ENCODE measurements at regions not wholly inside any gene's neighbourhood (a gene's known extent, or its start where the extent isn't known, plus 50 kb on each side); places are given as distances from the start of the nearest gene placed in this dataset.
"Not testable (repeated sequence)": the region's sequence is repeated elsewhere in the genome, so short reads cannot be mapped to it uniquely, and the experiment has no call there.

DNA sequence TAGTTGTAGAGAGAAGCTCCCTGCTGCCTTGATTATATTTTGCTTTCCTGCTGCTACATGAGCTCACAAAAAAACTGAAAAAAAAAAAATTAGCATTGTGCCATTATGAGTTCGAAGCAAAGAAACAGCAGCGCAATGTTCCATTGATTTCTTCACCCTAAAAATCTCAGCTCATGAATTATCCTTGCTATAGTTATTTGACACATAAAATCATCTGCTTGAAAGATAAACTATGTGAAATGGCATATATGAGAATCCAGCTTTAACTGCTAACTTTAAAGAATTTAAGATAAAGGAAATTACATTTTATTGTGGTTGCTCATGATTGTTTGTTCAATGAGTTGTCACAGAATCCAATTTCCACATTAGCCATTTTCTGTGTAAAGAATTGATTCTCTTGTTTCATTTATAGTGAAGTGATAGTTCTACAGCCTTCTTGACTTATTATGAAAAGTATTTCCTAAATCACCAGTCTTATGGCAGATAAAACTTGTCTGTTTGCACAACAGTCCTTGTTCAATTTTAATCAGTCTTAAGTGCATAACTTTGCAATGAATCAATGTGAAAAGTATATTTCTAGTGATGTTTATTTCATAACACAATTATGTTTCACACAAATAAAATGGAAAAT lies 1275.0 kb upstream of the CDH9 start:
- TF ChIP-seq CTCF (IDR thresholded peaks at IDR 0.05; ENCODE audit: control insufficient read depth, insufficient read depth, low read depth, low read length, missing control alignments): no peak
- DNase-seq (ENCODE audit: low read depth): no peak
- H3K4me3 ChIP-seq (ENCODE audit: control insufficient read depth, low read depth, low read length): no peak overlapping the region

- no peak for TF ChIP-seq CTCF (IDR thresholded peaks at IDR 0.05; ENCODE audit: control insufficient read depth, insufficient read depth, low read depth, low read length, missing control alignments)
- no peak for DNase-seq (ENCODE audit: low read depth)
- H3K4me3 ChIP-seq (ENCODE audit: control insufficient read depth, low read depth, low read length): no peak overlapping the region
Measured at GRCh38 chr5:28310696-28311095, 1272.3 kb upstream of the CDH9 start.

- no peak overlapping the region for H3K4me3 ChIP-seq (ENCODE audit: control insufficient read depth, low read depth, low read length)
- TF ChIP-seq CTCF (IDR thresholded peaks at IDR 0.05; ENCODE audit: control insufficient read depth, insufficient read depth, low read depth, low read length, missing control alignments): no peak
- no peak for DNase-seq (ENCODE audit: low read depth)
Measured at GRCh38 chr5:28305891-28306290, 1267.5 kb upstream of the CDH9 start.

- no peak overlapping the region for H3K4me3 ChIP-seq (ENCODE audit: control insufficient read depth, low read depth, low read length)
- no peak for TF ChIP-seq CTCF (IDR thresholded peaks at IDR 0.05; ENCODE audit: control insufficient read depth, insufficient read depth, low read depth, low read length, missing control alignments)
- DNase-seq (ENCODE audit: low read depth): no peak
Measured at GRCh38 chr5:28301712-28302111, 1263.3 kb upstream of the CDH9 start.

GRCh38 chr5:28296254-28297013 lies 1258.0 kb upstream of the CDH9 start:
- no peak for TF ChIP-seq CTCF (IDR thresholded peaks at IDR 0.05; ENCODE audit: control insufficient read depth, insufficient read depth, low read depth, low read length, missing control alignments)
- DNase-seq (ENCODE audit: low read depth): no peak
- H3K4me3 ChIP-seq (ENCODE audit: control insufficient read depth, low read depth, low read length): no peak overlapping the region

DNA sequence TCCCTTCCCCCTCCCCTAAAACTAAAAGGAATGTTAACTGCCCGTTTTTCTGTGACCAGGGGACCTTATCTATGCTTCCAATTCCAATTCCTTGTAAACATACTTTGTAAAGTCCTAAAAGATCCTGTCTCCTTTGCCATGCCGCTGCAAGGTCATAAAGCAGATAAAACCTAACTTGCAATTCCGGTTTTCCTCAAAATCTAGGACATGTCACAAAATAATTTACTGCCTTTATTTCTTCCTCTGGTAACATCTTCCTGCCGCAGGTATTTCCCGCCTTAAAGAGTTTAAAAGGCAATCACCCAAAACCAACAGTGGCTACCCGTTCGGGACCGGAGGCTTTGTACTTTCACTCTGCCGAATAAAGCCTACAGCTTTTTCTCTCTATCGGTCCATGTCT lies 1248.6 kb upstream of the CDH9 start:
- not testable (repeated sequence) for DNase-seq (ENCODE audit: low read depth); H3K4me3 ChIP-seq (ENCODE audit: control insufficient read depth, low read depth, low read length)

DNA sequence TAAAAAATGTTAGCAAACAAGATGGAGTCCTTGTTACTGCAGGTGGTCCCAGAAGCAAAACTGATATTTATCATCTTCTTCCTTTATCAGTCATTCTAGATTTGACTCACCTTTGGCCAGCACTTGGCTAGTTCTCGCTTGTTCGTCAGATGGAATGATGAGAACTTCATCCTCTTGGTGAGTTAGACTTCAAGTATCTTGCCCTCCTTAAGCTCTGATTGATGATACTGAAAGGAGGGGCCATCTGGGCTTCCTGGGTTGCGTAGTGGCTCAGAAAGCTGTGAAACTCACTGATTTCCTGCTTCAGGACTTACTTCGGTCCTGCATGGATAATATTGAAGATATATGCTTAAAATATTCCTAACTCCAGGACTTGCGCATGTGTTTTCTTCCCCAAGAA lies 1248.2 kb upstream of the CDH9 start:
- no peak for TF ChIP-seq CTCF (IDR thresholded peaks at IDR 0.05; ENCODE audit: control insufficient read depth, insufficient read depth, low read depth, low read length, missing control alignments)
- no peak overlapping the region for H3K4me3 ChIP-seq (ENCODE audit: control insufficient read depth, low read depth, low read length)
- no peak for DNase-seq (ENCODE audit: low read depth)

All from AG09309 (cell line).